ENCODE measurements at regions not wholly inside any gene's neighbourhood (a gene's known extent, or its start where the extent isn't known, plus 50 kb on each side); places are given as distances from the start of the nearest gene placed in this dataset.

- TF ChIP-seq CTCF (IDR thresholded peaks at IDR 0.05; ENCODE audit: low read depth, low read length, missing control alignments): no peak
- no peak for DNase-seq (ENCODE audit: low read depth)
- H3K4me3 ChIP-seq (ENCODE audit: low read depth, low read length): no peak overlapping the region
Observed at GRCh38 chr2:146786396-146786795, 1058.4 kb upstream of the ACVR2A start.

GRCh38 chr2:146785101-146785500 is 1059.7 kb upstream of the ACVR2A start:
- no peak for DNase-seq (ENCODE audit: low read depth)
- no peak for TF ChIP-seq CTCF (IDR thresholded peaks at IDR 0.05; ENCODE audit: low read depth, low read length, missing control alignments)
- H3K4me3 ChIP-seq (ENCODE audit: low read depth, low read length): no peak overlapping the region

- DNase-seq (ENCODE audit: low read depth): no peak
- H3K4me3 ChIP-seq (ENCODE audit: low read depth, low read length): no peak overlapping the region
- no peak for TF ChIP-seq CTCF (IDR thresholded peaks at IDR 0.05; ENCODE audit: low read depth, low read length, missing control alignments)
Observed at GRCh38 chr2:146784602-146785001, 1060.2 kb upstream of the ACVR2A start.

GRCh38 chr2:146777181-146777580 is 1067.6 kb upstream of the ACVR2A start:
- H3K4me3 ChIP-seq (ENCODE audit: low read depth, low read length): no peak overlapping the region
- no peak for TF ChIP-seq CTCF (IDR thresholded peaks at IDR 0.05; ENCODE audit: low read depth, low read length, missing control alignments)
- no peak for DNase-seq (ENCODE audit: low read depth)

- no peak for TF ChIP-seq CTCF (IDR thresholded peaks at IDR 0.05; ENCODE audit: low read depth, low read length, missing control alignments)
- no peak for DNase-seq (ENCODE audit: low read depth)
- H3K4me3 ChIP-seq (ENCODE audit: low read depth, low read length): no peak overlapping the region
Observed at GRCh38 chr2:146776596-146776995, 1068.2 kb upstream of the ACVR2A start.

GRCh38 chr2:146771531-146771930 is 1073.3 kb upstream of the ACVR2A start:
- no peak overlapping the region for H3K4me3 ChIP-seq (ENCODE audit: low read depth, low read length)
- no peak for TF ChIP-seq CTCF (IDR thresholded peaks at IDR 0.05; ENCODE audit: low read depth, low read length, missing control alignments)

GRCh38 chr2:146764301-146764700 is 1080.5 kb upstream of the ACVR2A start:
- no peak for TF ChIP-seq CTCF (IDR thresholded peaks at IDR 0.05; ENCODE audit: low read depth, low read length, missing control alignments)
- no peak overlapping the region for H3K4me3 ChIP-seq (ENCODE audit: low read depth, low read length)
- DNase-seq (ENCODE audit: low read depth): no peak

More at GRCh38 chr2:146771531-146771930, 1073.3 kb upstream of the ACVR2A start:
- DNase-seq (ENCODE audit: low read depth): no peak

All from GM12864 (cell line).